ENCODE measurements at regions not wholly inside any gene's neighbourhood (a gene's known extent, or its start where the extent isn't known, plus 50 kb on each side); places are given as distances from the start of the nearest gene placed in this dataset.

GRCh38 chr7:124208642-124209041 is 175.8 kb upstream of the TMEM229A start:
- intact Hi-C loops (cut with DNase I): no loop called here
- no peak for TF ChIP-seq EP300 (IDR thresholded peaks at IDR 0.05)
- TF ChIP-seq, protein P1, sequence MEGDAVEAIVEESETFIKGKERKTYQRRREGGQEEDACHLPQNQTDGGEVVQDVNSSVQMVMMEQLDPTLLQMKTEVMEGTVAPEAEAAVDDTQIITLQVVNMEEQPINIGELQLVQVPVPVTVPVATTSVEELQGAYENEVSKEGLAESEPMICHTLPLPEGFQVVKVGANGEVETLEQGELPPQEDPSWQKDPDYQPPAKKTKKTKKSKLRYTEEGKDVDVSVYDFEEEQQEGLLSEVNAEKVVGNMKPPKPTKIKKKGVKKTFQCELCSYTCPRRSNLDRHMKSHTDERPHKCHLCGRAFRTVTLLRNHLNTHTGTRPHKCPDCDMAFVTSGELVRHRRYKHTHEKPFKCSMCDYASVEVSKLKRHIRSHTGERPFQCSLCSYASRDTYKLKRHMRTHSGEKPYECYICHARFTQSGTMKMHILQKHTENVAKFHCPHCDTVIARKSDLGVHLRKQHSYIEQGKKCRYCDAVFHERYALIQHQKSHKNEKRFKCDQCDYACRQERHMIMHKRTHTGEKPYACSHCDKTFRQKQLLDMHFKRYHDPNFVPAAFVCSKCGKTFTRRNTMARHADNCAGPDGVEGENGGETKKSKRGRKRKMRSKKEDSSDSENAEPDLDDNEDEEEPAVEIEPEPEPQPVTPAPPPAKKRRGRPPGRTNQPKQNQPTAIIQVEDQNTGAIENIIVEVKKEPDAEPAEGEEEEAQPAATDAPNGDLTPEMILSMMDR (IDR thresholded peaks at IDR 0.05): no peak
- TF ChIP-seq POLR2AphosphoS5 (IDR thresholded peaks at IDR 0.05): no peak
- no peak for TF ChIP-seq POLR2A (IDR thresholded peaks at IDR 0.05)
- DNase-seq: no peak
- H3K27ac ChIP-seq: no peak overlapping the region
- WGBS, 2 donors: 52 to 70% methylated on average over 2 of the region's 2 CpGs
- H3K36me3 ChIP-seq: no peaks in the 10 kb centered on the region
- H3K4me1 ChIP-seq: no peaks in the 10 kb centered on the region
- no peaks in the 10 kb centered on the region for H3K9me3 ChIP-seq
- H3K27me3 ChIP-seq: no peaks in the 10 kb centered on the region
- no peak overlapping the region for H3K4me3 ChIP-seq

- TF ChIP-seq, protein P1 (IDR thresholded peaks at IDR 0.05): no peak
- no peak for TF ChIP-seq EP300 (IDR thresholded peaks at IDR 0.05)
- TF ChIP-seq POLR2AphosphoS5 (IDR thresholded peaks at IDR 0.05): no peak
- TF ChIP-seq POLR2A (IDR thresholded peaks at IDR 0.05): no peak
- no peak for DNase-seq
- Histone ChIP-seq H3K27ac (no peak overlapping the region), H3K4me1 (no peaks in the 10 kb centered on the region), H3K27me3 (no peaks in the 10 kb centered on the region), H3K36me3 (no peaks in the 10 kb centered on the region), H3K4me3 (no peak overlapping the region), H3K9me3 (no peaks in the 10 kb centered on the region)
- intact Hi-C loops (cut with DNase I): no loop called here
- 54 to 66% methylated on average over 2 of the region's 2 CpGs for WGBS, 2 donors
Observed at GRCh38 chr7:124208173-124208572, 175.3 kb upstream of the TMEM229A start.

DNA sequence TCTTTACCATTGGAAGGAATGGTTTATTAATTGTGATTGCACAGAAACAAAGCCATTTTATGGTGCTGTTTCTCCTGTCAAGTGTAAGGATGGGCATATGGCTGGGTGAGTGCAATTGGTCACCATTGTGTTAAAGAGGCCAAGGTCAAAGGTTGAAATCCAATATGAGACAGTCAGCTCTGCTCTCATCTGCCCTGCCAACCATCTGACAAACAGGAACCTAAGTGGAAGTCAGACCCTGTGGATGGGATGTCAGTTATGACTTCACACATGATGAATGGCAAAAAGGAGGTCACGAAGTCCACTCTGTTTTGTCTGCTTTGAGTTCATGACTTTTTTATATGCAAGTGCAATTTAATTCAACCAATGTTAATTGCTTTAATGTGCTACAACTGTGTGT is 172.7 kb upstream of the TMEM229A start:
- WGBS, 2 donors: 72 to 78% methylated on average over 1 of the region's 1 CpG
- no peaks in the 10 kb centered on the region for H3K36me3 ChIP-seq
- intact Hi-C loops (cut with DNase I): no loop called here
- TF ChIP-seq POLR2A (IDR thresholded peaks at IDR 0.05): no peak
- TF ChIP-seq EP300 (IDR thresholded peaks at IDR 0.05): no peak
- TF ChIP-seq, protein P1 (IDR thresholded peaks at IDR 0.05): no peak
- no peak for TF ChIP-seq POLR2AphosphoS5 (IDR thresholded peaks at IDR 0.05)
- no peaks in the 10 kb centered on the region for H3K9me3 ChIP-seq
- DNase-seq: no peak
- H3K27me3 ChIP-seq: no peaks in the 10 kb centered on the region
- no peak overlapping the region for H3K4me3 ChIP-seq
- no peaks in the 10 kb centered on the region for H3K4me1 ChIP-seq
- H3K27ac ChIP-seq: no peak overlapping the region

GRCh38 chr7:124202546-124202945 is 169.7 kb upstream of the TMEM229A start:
- WGBS, 2 donors: 96 to 98% methylated on average over 1 of the region's 1 CpG
- Histone ChIP-seq H3K9me3 (no peaks in the 10 kb centered on the region), H3K4me1 (no peaks in the 10 kb centered on the region), H3K27ac (no peak overlapping the region), H3K36me3 (no peaks in the 10 kb centered on the region), H3K27me3 (no peaks in the 10 kb centered on the region), H3K4me3 (no peak overlapping the region)
- no peak for TF ChIP-seq POLR2AphosphoS5 (IDR thresholded peaks at IDR 0.05)
- TF ChIP-seq, protein P1 (IDR thresholded peaks at IDR 0.05): no peak
- no peak for TF ChIP-seq EP300 (IDR thresholded peaks at IDR 0.05)
- TF ChIP-seq POLR2A (IDR thresholded peaks at IDR 0.05): no peak
- intact Hi-C loops (cut with DNase I): no loop called here
- DNase-seq: no peak

DNA sequence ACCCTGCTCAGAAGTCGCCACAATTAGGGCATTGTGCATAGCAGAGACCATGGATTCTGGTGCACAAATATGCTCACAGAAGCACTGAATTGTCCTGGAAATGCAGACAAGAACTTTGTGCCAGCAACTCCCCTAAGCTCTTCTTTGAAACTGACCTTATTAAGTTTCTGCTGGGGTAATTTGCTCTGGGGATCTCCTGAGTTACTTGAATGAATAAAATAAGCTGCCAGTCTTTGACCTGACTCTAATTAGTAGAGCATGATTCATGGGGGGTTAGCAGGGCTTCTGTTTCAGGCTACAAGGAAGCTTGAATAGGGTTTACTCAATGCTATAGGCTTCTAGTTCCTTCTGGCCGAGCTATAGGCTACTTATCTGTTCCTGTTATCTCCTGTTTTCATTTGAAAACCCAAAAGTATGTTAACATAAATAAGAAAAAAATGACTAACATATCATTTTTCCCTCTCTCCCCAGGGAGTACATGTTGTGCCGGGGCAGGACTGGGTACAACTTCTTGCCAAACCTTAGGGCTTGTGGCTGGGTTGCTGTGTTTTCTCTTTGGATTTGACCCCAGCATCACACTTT is 169.0 kb upstream of the TMEM229A start:
- intact Hi-C loops (cut with DNase I): no loop called here
- no peak for DNase-seq
- Histone ChIP-seq H3K36me3 (no peaks in the 10 kb centered on the region), H3K4me1 (no peaks in the 10 kb centered on the region), H3K27ac (no peak overlapping the region), H3K27me3 (no peaks in the 10 kb centered on the region), H3K4me3 (no peak overlapping the region), H3K9me3 (no peaks in the 10 kb centered on the region)
- TF ChIP-seq POLR2AphosphoS5 (IDR thresholded peaks at IDR 0.05): no peak
- no peak for TF ChIP-seq POLR2A (IDR thresholded peaks at IDR 0.05)
- no peak for TF ChIP-seq EP300 (IDR thresholded peaks at IDR 0.05)
- TF ChIP-seq, protein P1 (IDR thresholded peaks at IDR 0.05): no peak
- WGBS, 2 donors: 66 to 69% methylated on average over 3 of the region's 3 CpGs

All from sigmoid colon (tissue), 6 donors.